ENCODE measurements at regions not wholly inside any gene's neighbourhood (a gene's known extent, or its start where the extent isn't known, plus 50 kb on each side); places are given as distances from the start of the nearest gene placed in this dataset.

- Histone ChIP-seq H3K4me3 (no peak overlapping the region), H3K36me3 (no peaks in the 10 kb centered on the region), H3K4me1 (peaks cover 3% of the 10 kb centered on the region), H3K27ac (no peak overlapping the region), H3K9me3 (no peaks in the 10 kb centered on the region), H3K27me3 (no peaks in the 10 kb centered on the region)
- TF ChIP-seq CTCF (IDR thresholded peaks at IDR 0.05): no peak
- DNase-seq (no peak), ATAC-seq (no peak)
- intact Hi-C loops (cut with DNase I): no loop called here
Measured at GRCh38 chr13:50712881-50713280, 130.6 kb downstream of the DLEU7 start.

DNA sequence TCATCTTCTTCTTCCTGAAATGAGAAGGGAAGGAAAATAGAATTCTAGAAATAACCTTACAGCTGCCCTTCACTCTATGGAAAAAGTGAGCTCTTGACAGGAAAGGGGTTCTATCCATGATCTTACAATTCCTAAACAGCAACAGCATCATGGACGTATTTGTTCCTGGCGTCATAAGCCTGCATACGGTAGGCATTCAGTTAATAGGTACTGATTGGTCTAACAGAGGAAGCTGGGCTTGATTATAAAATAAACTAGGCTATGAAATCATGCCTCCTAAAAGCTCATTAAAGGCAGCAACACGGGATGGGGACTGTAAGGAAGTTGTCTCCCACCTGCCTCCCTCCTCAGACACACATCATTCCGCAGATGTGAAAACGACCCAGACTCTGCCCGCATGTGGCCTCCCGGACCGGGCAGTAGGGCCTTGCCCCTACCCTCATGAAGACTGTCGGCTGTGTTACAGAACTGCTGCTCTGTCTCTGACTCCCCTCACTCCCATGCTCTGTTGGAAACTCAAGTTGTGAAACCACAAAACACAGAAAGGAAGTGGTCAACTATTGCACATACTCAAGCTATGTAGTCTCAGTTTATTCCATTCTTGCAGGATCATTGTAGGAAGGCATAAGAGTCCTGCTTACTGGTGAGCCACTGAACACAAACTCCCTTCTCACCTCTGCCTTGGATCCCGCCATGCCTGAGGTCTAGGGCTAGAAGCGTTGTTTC is 129.8 kb downstream of the DLEU7 start:
- no peak for TF ChIP-seq CTCF (IDR thresholded peaks at IDR 0.05)
- no peaks in the 10 kb centered on the region for H3K27me3 ChIP-seq
- peak overlapping the region; percentile 11 for H3K4me3 ChIP-seq
- DNase-seq (no peak), ATAC-seq (peak; percentile 82)
- peak overlapping the region; percentile 65 for H3K27ac ChIP-seq
- H3K9me3 ChIP-seq: no peaks in the 10 kb centered on the region
- no peaks in the 10 kb centered on the region for H3K36me3 ChIP-seq
- no peaks in the 10 kb centered on the region for H3K4me1 ChIP-seq
- intact Hi-C loops (cut with DNase I): no loop called here

DNA sequence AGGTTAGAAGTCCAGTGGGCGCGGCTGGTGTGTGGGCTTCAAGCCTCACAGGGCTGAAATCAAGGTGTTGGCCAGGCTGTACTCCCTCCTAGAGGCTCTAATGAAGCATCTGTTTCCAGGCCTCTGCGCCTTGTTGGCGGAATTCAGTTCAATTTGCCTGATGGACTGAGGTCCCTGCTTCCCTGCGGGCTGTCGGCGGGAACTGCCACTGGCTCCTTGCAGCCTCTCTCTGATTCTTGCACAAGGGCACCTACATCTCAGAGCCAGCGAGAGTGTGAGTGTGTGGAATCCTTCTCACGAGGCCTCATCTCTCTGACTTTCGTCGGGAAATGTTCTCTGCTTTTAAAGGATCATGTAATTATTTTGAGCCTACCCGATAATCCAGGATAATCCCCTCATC is 128.6 kb downstream of the DLEU7 start:
- peak overlapping the region; percentile 65 for H3K27ac ChIP-seq
- no peaks in the 10 kb centered on the region for H3K4me1 ChIP-seq
- ATAC-seq: peak; percentile 40
- TF ChIP-seq CTCF (IDR thresholded peaks at IDR 0.05): no peak
- H3K4me3 ChIP-seq: peak overlapping the region; percentile 11
- no peak for DNase-seq
- no peaks in the 10 kb centered on the region for H3K36me3 ChIP-seq
- intact Hi-C loops (cut with DNase I): no loop called here
- no peaks in the 10 kb centered on the region for H3K9me3 ChIP-seq
- H3K27me3 ChIP-seq: no peaks in the 10 kb centered on the region

GRCh38 chr13:50715402-50716146 is 127.9 kb downstream of the DLEU7 start:
- no peaks in the 10 kb centered on the region for H3K4me1 ChIP-seq
- peak; percentile 88 for ATAC-seq
- H3K27ac ChIP-seq: peak overlapping the region; percentile 70
- H3K36me3 ChIP-seq: no peaks in the 10 kb centered on the region
- intact Hi-C loops (cut with DNase I): no loop called here
- TF ChIP-seq CTCF (IDR thresholded peaks at IDR 0.05): no peak
- H3K9me3 ChIP-seq: no peaks in the 10 kb centered on the region
- peak overlapping the region; percentile 22 for H3K4me3 ChIP-seq
- DNase-seq: peak; percentile 78
- no peaks in the 10 kb centered on the region for H3K27me3 ChIP-seq

GRCh38 chr13:50720861-50721671 is 122.4 kb downstream of the DLEU7 start:
- intact Hi-C loops (cut with DNase I): no loop called here
- TF ChIP-seq CTCF (IDR thresholded peaks at IDR 0.05): no peak
- DNase-seq (no peak), ATAC-seq (peak; percentile 63)
- H3K4me1 ChIP-seq: no peaks in the 10 kb centered on the region
- H3K27ac ChIP-seq: no peak overlapping the region
- no peaks in the 10 kb centered on the region for H3K27me3 ChIP-seq
- H3K36me3 ChIP-seq: no peaks in the 10 kb centered on the region
- no peak overlapping the region for H3K4me3 ChIP-seq
- H3K9me3 ChIP-seq: no peaks in the 10 kb centered on the region
